GM12878 (cell line): ENCODE measurements at regions not wholly inside any gene's neighbourhood (a gene's known extent, or its start where the extent isn't known, plus 50 kb on each side); places are given as distances from the start of the nearest gene placed in this dataset.

Experiments
- ATAC-seq: fragments of 200-7000 bp; cut with Tn5 transposase; 3 replicates; pipeline ENCODE4 v1.9.1; 2020; ENCODE audit warnings: mild to moderate bottlenecking, moderate library complexity
- BruUV-seq: library from RNA; stranded (reverse); fragments of 400-500 nt; replicated peaks from 2 replicates; lab custom pipeline; 2021; lab: Mats Ljungman, UMichigan
- CTCF ChIA-PET: fragments of 300-600 bp; sonication (Branson Sonifier 250); formaldehyde crosslinking; extraction: SDS; loops from one replicate; lab custom pipeline; 2021; ENCODE audit warnings: inconsistent platforms; lab: Yijun Ruan, JAX
- POLR2A ChIA-PET: fragments of 350-600 bp; formaldehyde crosslinking; extraction: SDS; loops from one replicate; lab custom pipeline; 2021; ENCODE audit warnings: inconsistent platforms; lab: Charles Lee
- RAD21 ChIA-PET: fragments of 300-600 bp; sonication (Branson Sonifier 250); formaldehyde crosslinking; loops from one replicate; lab custom pipeline; 2023; ENCODE audit warnings: antibody characterized with exemption; ENCODE audit not compliant: unreplicated experiment; lab: Charles Lee
- SMC1A ChIA-PET: fragments of 300-600 bp; sonication (Branson Sonifier 250); formaldehyde crosslinking; loops from one replicate; lab custom pipeline; 2023; ENCODE audit not compliant: unreplicated experiment, uncharacterized antibody; lab: Charles Lee
- DNase-seq: peaks from one replicate; pipeline ENCODE4 v3.0.0-alpha.2; 2011; ENCODE audit warnings: low read depth, low spot score
- FAIRE-seq: peaks from 3 replicates; lab custom pipeline; 2011; peaks lifted over from hg19 to GRCh38; lab: Jason Lieb, UNC
- H2AFZ ChIP-seq: 2 replicates; pipeline ENCODE4 v1.6.0; 2011; ENCODE audit warnings: low read depth, low read length, control low read depth; ENCODE audit not compliant: control insufficient read depth
- H3K27ac ChIP-seq: 2 replicates; pipeline ENCODE4 v1.5.1; 2011; ENCODE audit warnings: control low read depth; ENCODE audit not compliant: control insufficient read depth, insufficient read depth
- H3K27me3 ChIP-seq, 2 experiments: replicated peaks in 1 of 2; 2 replicates each; pipeline versions ENCODE4 v1.6.0 to v1.6.1; 2011; ENCODE audit warnings: low read length in 1 of 2; ENCODE audit not compliant: control insufficient read depth in 2 of 2, insufficient read depth in 2 of 2
- H3K36me3 ChIP-seq, 2 experiments: 2 replicates each; pipeline ENCODE4 v1.5.1; 2011; ENCODE audit warnings: low read length in 1 of 2; ENCODE audit not compliant: control insufficient read depth in 2 of 2, insufficient read depth in 2 of 2
- H3K4me1 ChIP-seq: 2 replicates; pipeline ENCODE4 v1.6.1; 2011; ENCODE audit warnings: mild to moderate bottlenecking, low read length, moderate library complexity, mixed read lengths; ENCODE audit not compliant: control insufficient read depth, insufficient read depth
- H3K4me2 ChIP-seq: 2 replicates; pipeline ENCODE4 v1.6.0; 2011; ENCODE audit warnings: control low read depth; ENCODE audit not compliant: control insufficient read depth, insufficient read depth
- H3K4me3 ChIP-seq: fragments of 200-600 bp; sonication (generic); 2 replicates; pipeline ENCODE4 v1.5.1; 2016
- H3K79me2 ChIP-seq: 2 replicates; pipeline ENCODE4 v1.6.0; 2011; ENCODE audit warnings: low read length; ENCODE audit not compliant: control insufficient read depth, insufficient read depth
- H3K9ac ChIP-seq: 2 replicates; pipeline ENCODE4 v1.8.0; 2011; ENCODE audit warnings: low read length, control low read depth, mixed read lengths; ENCODE audit not compliant: control insufficient read depth, insufficient read depth
- H3K9me3 ChIP-seq: replicated peaks from 3 replicates; pipeline ENCODE4 v1.5.1; 2011; ENCODE audit warnings: mild to moderate bottlenecking, low read length; ENCODE audit not compliant: control insufficient read depth, insufficient read depth
- H4K20me1 ChIP-seq: 2 replicates; pipeline ENCODE4 v1.6.0; 2011; ENCODE audit not compliant: control insufficient read depth, insufficient read depth
- ASH2L ChIP-seq: fragments of 300-600, 200-600 bp; sonication (generic); IDR thresholded peaks from 2 replicates; pipeline ENCODE4 v1.6.1; 2017; ENCODE audit warnings: low read depth, mild to moderate bottlenecking, borderline replicate concordance
- ATF2 ChIP-seq: IDR thresholded peaks from 2 replicates; pipeline ENCODE4 v1.6.1; 2012; ENCODE audit warnings: low read length, inconsistent platforms
- BCL11A ChIP-seq: IDR thresholded peaks from 2 replicates; pipeline ENCODE4 v1.6.1; 2011; ENCODE audit warnings: low read depth, low read length
- E2F8 ChIP-seq: fragments of 450-650 bp; IDR thresholded peaks from 2 replicates; pipeline ENCODE4 v1.6.1; 2018; ENCODE audit warnings: mild to moderate bottlenecking, low read depth, moderate library complexity; ENCODE audit not compliant: partially characterized antibody
- ELK1 ChIP-seq: IDR thresholded peaks from 2 replicates; pipeline ENCODE4 v1.6.1; 2012; ENCODE audit warnings: low read depth, low read length, improper control_type of control experiment
- HDAC6 ChIP-seq: fragments of 200-600 bp; sonication (generic); IDR thresholded peaks from one replicate; pipeline ENCODE4 v1.8.0; 2017; ENCODE audit warnings: antibody characterized with exemption; ENCODE audit not compliant: unreplicated experiment
- KDM1A ChIP-seq: fragments of 200-600 bp; sonication (generic); IDR thresholded peaks from 2 replicates; pipeline ENCODE4 v1.6.1; 2016; ENCODE audit warnings: borderline replicate concordance
- RUNX3 ChIP-seq: IDR thresholded peaks from 2 replicates; pipeline ENCODE4 v1.6.1; 2012; ENCODE audit warnings: low read length, inconsistent platforms
- TBL1XR1 ChIP-seq: IDR thresholded peaks from 2 replicates; pipeline ENCODE4 v1.6.1; 2012; ENCODE audit warnings: low read depth, low read length, improper control_type of control experiment
- ZNF207 ChIP-seq: fragments of 450-650 bp; IDR thresholded peaks from 2 replicates; pipeline ENCODE4 v1.6.1; 2014; ENCODE audit warnings: antibody characterized with exemption, mild to moderate bottlenecking, borderline replicate concordance
- WGBS: methylation state at CpG from one replicate; pipeline ENCODE4 v1.1.6; 2016; ENCODE audit warnings: low lambda C conversion rate; ENCODE audit not compliant: insufficient replicate concordance, insufficient coverage; ENCODE audit errors: missing lambda C conversion rate; 5-methylcytosine and 5-hydroxymethylcytosine counted together
- in situ Hi-C: fragments of 300-500 bp; cut with MboI; formaldehyde crosslinking; loops from 9 replicates; pipeline ENCODE4 v1.14.3; 2018; ENCODE audit warnings: mixed read lengths
- intact Hi-C: fragments of 100-400 bp; cut with micrococcal nuclease; formaldehyde crosslinking; loops from one replicate; pipeline ENCODE4 v1.14.2; 2022; ENCODE audit not compliant: unreplicated experiment

- SMC1A ChIA-PET, result interaction anchor here (0.7 to 2.0 kb wide), 3 partner anchors 10 to 286 kb away, joined by 3 to 5 read pairs (median 4); no protein-coding TSS in a partner anchor
- no peak for FAIRE-seq
Observed at GRCh38 chr10:106519376-106520030, 645.0 kb downstream of the SORCS1 start.

GRCh38 chr10:106515206-106515790 lies 649.2 kb downstream of the SORCS1 start:
- no TSS peak for BruUV-seq
- no peak for ATAC-seq
- TF ChIP-seq E2F8 (no peak), ZNF207 (no peak), KDM1A (no peak), ATF2 (no peak), RUNX3 (no peak)

More at GRCh38 chr10:106519376-106520030, 645.0 kb downstream of the SORCS1 start:
- Histone ChIP-seq H4K20me1 (no peaks in the 10 kb centered on the region), H2AFZ (no peak overlapping the region), H3K9me3 (no peaks in the 10 kb centered on the region), H3K27ac (no peak overlapping the region), H3K4me1 (no peaks in the 10 kb centered on the region), H3K4me3 (no peak overlapping the region), H3K36me3 (no peaks in the 10 kb centered on the region), H3K27me3 (no peaks in the 10 kb centered on the region), H3K9ac (no peak overlapping the region), H3K79me2 (no peaks in the 10 kb centered on the region), H3K4me2 (no peak overlapping the region)
- no peak for TF ChIP-seq BCL11A
- no peak for TF ChIP-seq ELK1
- TF ChIP-seq TBL1XR1, result no peak
- no peak for TF ChIP-seq ASH2L
- TF ChIP-seq HDAC6, result no peak
- ATAC-seq (no peak), DNase-seq (no peak)
- RAD21 ChIA-PET, result no interaction called here
- POLR2A ChIA-PET, result no interaction called here
- intact Hi-C loops (no loop called here), in situ Hi-C loops (no loop called here)
- CTCF ChIA-PET, result interaction anchor here (1.2 kb wide), 1 partner anchor 12 kb away, joined by 3 read pairs; no protein-coding TSS in a partner anchor
- 28% methylated on average over 2 of the region's 2 CpGs for WGBS
- no TSS peak for BruUV-seq

More at GRCh38 chr10:106515206-106515790, 649.2 kb downstream of the SORCS1 start:
- Histone ChIP-seq H3K4me3 (no peak overlapping the region), H4K20me1 (no peaks in the 10 kb centered on the region), H3K9ac (no peak overlapping the region), H3K9me3 (no peaks in the 10 kb centered on the region), H3K36me3 (no peaks in the 10 kb centered on the region), H3K27ac (no peak overlapping the region), H2AFZ (no peak overlapping the region), H3K27me3 (no peaks in the 10 kb centered on the region; a peak in 1 of 4 replicates), H3K4me1 (no peaks in the 10 kb centered on the region), H3K79me2 (no peaks in the 10 kb centered on the region), H3K4me2 (no peak overlapping the region)
- SMC1A ChIA-PET, result no interaction called here
- intact Hi-C loops (no loop called here), in situ Hi-C loops (no loop called here)
- POLR2A ChIA-PET, result no interaction called here
- FAIRE-seq, result no peak
- CTCF ChIA-PET, result no interaction called here
- WGBS, result 4% methylated on average over 6 of the region's 6 CpGs
- DNase-seq, result no peak
- RAD21 ChIA-PET, result no interaction called here
